ENCODE measurements at regions not wholly inside any gene's neighbourhood (a gene's known extent, or its start where the extent isn't known, plus 50 kb on each side); places are given as distances from the start of the nearest gene placed in this dataset.

DNA sequence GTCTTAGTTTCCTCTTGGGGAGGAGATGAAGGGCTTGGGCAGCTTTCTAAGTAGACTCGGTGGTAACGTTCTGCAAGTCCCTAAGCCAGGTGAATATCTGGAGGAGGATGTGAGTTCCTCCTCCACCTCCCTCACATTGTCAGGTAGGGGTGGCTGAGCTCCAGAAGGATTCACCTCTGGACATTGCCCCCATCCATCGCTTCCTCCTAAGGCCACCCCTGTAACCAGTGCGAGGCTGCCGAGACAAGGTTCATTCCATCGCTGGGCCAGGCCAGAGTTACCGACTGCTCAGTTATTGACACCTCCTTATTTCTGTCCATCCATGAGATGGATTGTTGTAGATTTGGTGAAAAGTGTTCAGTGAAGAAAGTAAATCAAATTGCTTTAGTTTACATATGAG lies 334.1 kb upstream of the KLF6 start:
- Histone ChIP-seq H3K27me3 (no peaks in the 10 kb centered on the region), H3K4me3 (no peak overlapping the region), H3K27ac (no peak overlapping the region), H3K4me1 (peaks cover 0 to 8% of the 10 kb centered on the region in 2 donors), H3K36me3 (no peaks in the 10 kb centered on the region), H3K9me3 (peaks cover 0 to 4% of the 10 kb centered on the region in 2 donors)
- no peak for DNase-seq (ENCODE audit: low spot score)
- TF ChIP-seq, protein P1, sequence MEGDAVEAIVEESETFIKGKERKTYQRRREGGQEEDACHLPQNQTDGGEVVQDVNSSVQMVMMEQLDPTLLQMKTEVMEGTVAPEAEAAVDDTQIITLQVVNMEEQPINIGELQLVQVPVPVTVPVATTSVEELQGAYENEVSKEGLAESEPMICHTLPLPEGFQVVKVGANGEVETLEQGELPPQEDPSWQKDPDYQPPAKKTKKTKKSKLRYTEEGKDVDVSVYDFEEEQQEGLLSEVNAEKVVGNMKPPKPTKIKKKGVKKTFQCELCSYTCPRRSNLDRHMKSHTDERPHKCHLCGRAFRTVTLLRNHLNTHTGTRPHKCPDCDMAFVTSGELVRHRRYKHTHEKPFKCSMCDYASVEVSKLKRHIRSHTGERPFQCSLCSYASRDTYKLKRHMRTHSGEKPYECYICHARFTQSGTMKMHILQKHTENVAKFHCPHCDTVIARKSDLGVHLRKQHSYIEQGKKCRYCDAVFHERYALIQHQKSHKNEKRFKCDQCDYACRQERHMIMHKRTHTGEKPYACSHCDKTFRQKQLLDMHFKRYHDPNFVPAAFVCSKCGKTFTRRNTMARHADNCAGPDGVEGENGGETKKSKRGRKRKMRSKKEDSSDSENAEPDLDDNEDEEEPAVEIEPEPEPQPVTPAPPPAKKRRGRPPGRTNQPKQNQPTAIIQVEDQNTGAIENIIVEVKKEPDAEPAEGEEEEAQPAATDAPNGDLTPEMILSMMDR (IDR thresholded peaks at IDR 0.05), result no peak

- H3K27ac ChIP-seq, result no peak overlapping the region
- TF ChIP-seq, protein P1 (IDR thresholded peaks at IDR 0.05), result no peak
- peaks cover 0 to 8% of the 10 kb centered on the region in 2 donors for H3K4me1 ChIP-seq
- peaks cover 0 to 4% of the 10 kb centered on the region in 2 donors for H3K9me3 ChIP-seq
- no peak overlapping the region for H3K4me3 ChIP-seq
- H3K36me3 ChIP-seq, result no peaks in the 10 kb centered on the region
- no peak for DNase-seq (ENCODE audit: low spot score)
- no peaks in the 10 kb centered on the region for H3K27me3 ChIP-seq
Measured at GRCh38 chr10:4117604-4118003, 332.6 kb upstream of the KLF6 start.

DNA sequence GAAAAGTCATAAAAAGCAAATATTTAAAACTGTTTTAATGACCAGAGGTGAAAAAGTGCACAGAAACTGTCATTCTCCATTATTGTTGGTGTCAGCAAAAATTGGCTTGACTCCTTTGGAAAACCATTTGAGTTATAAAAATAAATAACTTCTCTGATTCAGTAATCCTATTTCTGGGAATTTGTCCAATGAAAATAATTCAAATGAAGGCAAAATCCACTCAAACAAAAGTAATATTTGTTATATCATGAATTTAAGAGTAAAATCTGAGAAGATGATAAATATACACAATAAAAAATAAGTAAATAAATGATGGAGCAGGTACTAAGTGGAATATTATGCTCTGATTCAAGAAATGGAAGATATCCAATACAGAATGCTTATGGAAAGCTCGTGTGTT lies 326.6 kb upstream of the KLF6 start:
- DNase-seq (ENCODE audit: low spot score), result no peak
- Histone ChIP-seq H3K4me3 (no peak overlapping the region), H3K4me1 (no peaks in the 10 kb centered on the region), H3K27ac (no peak overlapping the region), H3K9me3 (peaks cover 0 to 4% of the 10 kb centered on the region in 2 donors), H3K27me3 (no peaks in the 10 kb centered on the region), H3K36me3 (no peaks in the 10 kb centered on the region)
- TF ChIP-seq, protein P1 (IDR thresholded peaks at IDR 0.05), result no peak

GRCh38 chr10:4109469-4109868 lies 324.5 kb upstream of the KLF6 start:
- TF ChIP-seq, protein P1 (IDR thresholded peaks at IDR 0.05), result no peak
- Histone ChIP-seq H3K4me1 (no peaks in the 10 kb centered on the region), H3K36me3 (no peaks in the 10 kb centered on the region), H3K9me3 (no peaks in the 10 kb centered on the region), H3K4me3 (no peak overlapping the region), H3K27me3 (no peaks in the 10 kb centered on the region), H3K27ac (no peak overlapping the region)
- no peak for DNase-seq (ENCODE audit: low spot score)

GRCh38 chr10:4108693-4109092 lies 323.7 kb upstream of the KLF6 start:
- Histone ChIP-seq H3K36me3 (no peaks in the 10 kb centered on the region), H3K27me3 (no peaks in the 10 kb centered on the region), H3K27ac (peak overlapping the region in 1 of 2 donors; percentile 13), H3K4me3 (no peak overlapping the region), H3K9me3 (no peaks in the 10 kb centered on the region), H3K4me1 (no peaks in the 10 kb centered on the region)
- TF ChIP-seq, protein P1 (IDR thresholded peaks at IDR 0.05), result no peak
- DNase-seq (ENCODE audit: low spot score), result no peak

DNA sequence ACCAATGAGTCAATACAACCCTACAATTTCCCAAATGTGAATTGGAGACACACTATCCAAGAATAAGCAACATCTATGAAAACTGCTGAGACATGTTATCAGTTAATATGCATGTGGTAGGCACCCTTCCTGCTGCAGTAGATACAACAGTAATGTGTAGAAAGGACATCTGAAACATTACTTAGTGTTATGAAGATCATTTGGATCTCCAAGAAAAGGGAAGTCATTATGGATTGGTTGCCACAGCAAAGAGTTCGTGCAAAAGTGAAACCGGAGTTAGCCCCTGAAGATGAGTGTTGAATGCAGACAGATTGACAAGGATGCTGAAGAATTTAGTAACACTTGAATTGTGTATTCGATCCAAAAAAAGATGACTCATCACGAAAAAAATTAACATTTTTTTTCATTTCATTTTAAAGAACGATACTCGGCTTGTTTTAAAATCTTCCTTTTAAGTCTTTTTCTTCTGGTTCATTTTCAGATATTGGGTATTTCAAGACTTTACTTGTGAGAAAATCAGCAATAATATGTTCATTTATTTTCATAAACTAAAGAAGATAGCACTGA lies 322.4 kb upstream of the KLF6 start:
- no peak for DNase-seq (ENCODE audit: low spot score)
- Histone ChIP-seq H3K27me3 (no peaks in the 10 kb centered on the region), H3K9me3 (no peaks in the 10 kb centered on the region), H3K36me3 (no peaks in the 10 kb centered on the region), H3K27ac (no peak overlapping the region), H3K4me3 (no peak overlapping the region), H3K4me1 (no peaks in the 10 kb centered on the region)
- TF ChIP-seq, protein P1 (IDR thresholded peaks at IDR 0.05), result no peak

Measured in right atrium auricular region (tissue), 2 donors.